ENCODE measurements at regions not wholly inside any gene's neighbourhood (a gene's known extent, or its start where the extent isn't known, plus 50 kb on each side); places are given as distances from the start of the nearest gene placed in this dataset.

GRCh38 chr4:41332510-41333054 is 75.9 kb downstream of the UCHL1 start:
- TF ChIP-seq CTCF (IDR thresholded peaks at IDR 0.05; ENCODE audit: low read depth, low read length), result no peak
- no peak for DNase-seq (ENCODE audit: extremely low read depth, low read depth)

GRCh38 chr4:41334182-41334581 is 77.5 kb downstream of the UCHL1 start:
- TF ChIP-seq CTCF (IDR thresholded peaks at IDR 0.05; ENCODE audit: low read depth, low read length), result no peak
- no peak for DNase-seq (ENCODE audit: extremely low read depth, low read depth)

- TF ChIP-seq CTCF (IDR thresholded peaks at IDR 0.05; ENCODE audit: low read depth, low read length), result peak; percentile 32
- peak; percentile 88 for DNase-seq (ENCODE audit: extremely low read depth, low read depth)
Observed at GRCh38 chr4:41339812-41340809, 83.4 kb downstream of the UCHL1 start.

GRCh38 chr4:41346306-41347061 is 89.8 kb downstream of the UCHL1 start:
- no peak for TF ChIP-seq CTCF (IDR thresholded peaks at IDR 0.05; ENCODE audit: low read depth, low read length)

GRCh38 chr4:41349021-41349420 is 92.3 kb downstream of the UCHL1 start:
- no peak for DNase-seq (ENCODE audit: extremely low read depth, low read depth)
- TF ChIP-seq CTCF (IDR thresholded peaks at IDR 0.05; ENCODE audit: low read depth, low read length), result no peak

More at GRCh38 chr4:41346306-41347061, 89.8 kb downstream of the UCHL1 start:
- DNase-seq (ENCODE audit: extremely low read depth, low read depth), result no peak

- DNase-seq (ENCODE audit: extremely low read depth, low read depth), result no peak
- no peak for TF ChIP-seq CTCF (IDR thresholded peaks at IDR 0.05; ENCODE audit: low read depth, low read length)
Observed at GRCh38 chr4:41358647-41359421, 102.1 kb downstream of the UCHL1 start.

Measured in AG09319 (cell line).